Endothelial cell of umbilical vein (primary cell): ENCODE measurements at regions not wholly inside any gene's neighbourhood (a gene's known extent, or its start where the extent isn't known, plus 50 kb on each side); places are given as distances from the start of the nearest gene placed in this dataset.

Source experiments
- BruUV-seq: library from RNA; stranded (reverse); fragments of 400-500 nt; replicated peaks from 2 replicates; lab custom pipeline; 2021; lab: Mats Ljungman, UMichigan
- CTCF ChIA-PET: fragments of 300-600, 350-600 bp; sonication (Branson Sonifier 250); formaldehyde crosslinking; loops from one replicate; lab custom pipeline; 2021; ENCODE audit warnings: antibody characterized with exemption, inconsistent platforms; lab: Charles Lee
- POLR2A ChIA-PET: fragments of 300-600, 350-600 bp; sonication (Branson Sonifier 250); formaldehyde crosslinking; loops from one replicate; lab custom pipeline; 2021; ENCODE audit warnings: antibody characterized with exemption, inconsistent platforms; lab: Charles Lee
- DNase-seq: peaks from one replicate; pipeline ENCODE4 v3.0.0-alpha.2; 2011; ENCODE audit warnings: low read depth, low spot score
- FAIRE-seq: peaks from 2 replicates; lab custom pipeline; 2011; peaks lifted over from hg19 to GRCh38; lab: Jason Lieb, UNC
- H2AFZ ChIP-seq: 2 replicates; pipeline ENCODE4 v1.6.0; 2012; ENCODE audit warnings: low read depth, low read length, control low read depth, inconsistent platforms
- H3K27ac ChIP-seq: 2 replicates; pipeline ENCODE4 v1.5.1; 2011; ENCODE audit warnings: low read depth, mild to moderate bottlenecking, control low read depth, low read length, moderate library complexity; ENCODE audit not compliant: insufficient read depth
- H3K27me3 ChIP-seq, 2 experiments: 2 replicates each; pipeline versions ENCODE4 v1.6.0 to v1.6.1; 2011; ENCODE audit warnings: low read length in 2 of 2, mixed read lengths in 1 of 2; ENCODE audit not compliant: control insufficient read depth in 2 of 2, insufficient read depth in 2 of 2
- H3K36me3 ChIP-seq, 2 experiments: 2 replicates in 1 of 2; 3 replicates in 1 of 2; pipeline ENCODE4 v1.5.1; 2011; ENCODE audit warnings: low read length in 2 of 2, mild to moderate bottlenecking in 1 of 2, moderate library complexity in 1 of 2; ENCODE audit not compliant: control insufficient read depth in 2 of 2, insufficient read depth in 2 of 2; ENCODE audit errors: extremely low read depth in 1 of 2
- H3K4me1 ChIP-seq: 3 replicates; pipeline ENCODE4 v1.5.1; 2011; ENCODE audit warnings: mild to moderate bottlenecking, low read length; ENCODE audit not compliant: control insufficient read depth, insufficient read depth; ENCODE audit errors: extremely low read depth
- H3K4me2 ChIP-seq: 2 replicates; pipeline ENCODE4 v1.6.1; 2011; ENCODE audit warnings: low read length, control low read depth, mixed read lengths; ENCODE audit not compliant: insufficient read depth
- H3K4me3 ChIP-seq, 3 experiments: fragments of 200-600 bp in 1 of 3; sonication (generic), shearing (Covaris generic) in 1 of 3; replicated peaks in 1 of 3; 2 replicates each; pipeline ENCODE4 v1.5.1; 2011 to 2016; ENCODE audit warnings: control low read depth in 3 of 3, low read length in 3 of 3, mild to moderate bottlenecking in 2 of 3, inconsistent platforms in 1 of 3, low read depth in 1 of 3, moderate library complexity in 1 of 3; ENCODE audit not compliant: insufficient read depth in 1 of 3
- H3K79me2 ChIP-seq: 2 replicates; pipeline ENCODE4 v1.6.0; 2012; ENCODE audit warnings: low read length, inconsistent platforms; ENCODE audit not compliant: control insufficient read depth, insufficient read depth
- H3K9ac ChIP-seq: replicated peaks from 2 replicates; pipeline ENCODE3; 2011; ENCODE audit warnings: low read length, control low read depth; ENCODE audit not compliant: insufficient read depth; ENCODE audit errors: extremely low read depth
- H3K9me1 ChIP-seq: replicated peaks from 3 replicates; pipeline ENCODE4 v1.6.0; 2011; ENCODE audit warnings: mild to moderate bottlenecking, low read length; ENCODE audit not compliant: control insufficient read depth, insufficient read depth; ENCODE audit errors: extremely low read depth
- H3K9me3 ChIP-seq: replicated peaks from 2 replicates; pipeline ENCODE4 v1.5.1; 2012; ENCODE audit warnings: low read length, inconsistent platforms; ENCODE audit not compliant: control insufficient read depth, insufficient read depth
- H4K20me1 ChIP-seq: replicated peaks from 2 replicates; pipeline ENCODE3; 2011; ENCODE audit warnings: mild to moderate bottlenecking, low read length; ENCODE audit not compliant: control insufficient read depth, insufficient read depth; ENCODE audit errors: extremely low read depth
- CTCF ChIP-seq, 2 donors: IDR thresholded peaks; 1 replicate in 1 of 2; 2 replicates in 1 of 2; pipeline ENCODE4 v1.5.1; 2011; ENCODE audit warnings: low read length in 2 of 2, mild to moderate bottlenecking in 2 of 2, moderate library complexity in 2 of 2, control low read depth in 1 of 2, inconsistent platforms in 1 of 2, low read depth in 1 of 2; ENCODE audit not compliant: insufficient read depth in 1 of 2; ENCODE audit errors: extremely low read depth in 1 of 2
- FOS ChIP-seq: IDR thresholded peaks from 2 replicates; pipeline ENCODE4 v1.6.1; 2011; ENCODE audit warnings: mild to moderate bottlenecking, low read length, moderate library complexity, borderline replicate concordance; ENCODE audit not compliant: insufficient read depth
- GATA2 ChIP-seq: IDR thresholded peaks from 2 replicates; pipeline ENCODE4 v1.7.0; 2011; ENCODE audit warnings: low read depth, mild to moderate bottlenecking, moderate library complexity, mixed read lengths, low read length; ENCODE audit not compliant: insufficient read length, insufficient read depth
- JUN ChIP-seq: IDR thresholded peaks from 2 replicates; pipeline ENCODE4 v1.6.1; 2011; ENCODE audit warnings: borderline replicate concordance, low read depth; ENCODE audit not compliant: insufficient read length, insufficient read depth
- MAX ChIP-seq: IDR thresholded peaks from 2 replicates; pipeline ENCODE4 v1.6.1; 2011; ENCODE audit not compliant: insufficient read depth, insufficient read length
- MYC ChIP-seq: IDR thresholded peaks from one replicate; pipeline ENCODE4 v1.6.1; 2011; ENCODE audit warnings: mild to moderate bottlenecking, low read depth, low read length
- POLR2A ChIP-seq: IDR thresholded peaks from 2 replicates; pipeline ENCODE4 v1.6.1; 2012; ENCODE audit warnings: low read depth, mild to moderate bottlenecking, control low read depth, low read length
- POLR2AphosphoS5 ChIP-seq: IDR thresholded peaks from 2 replicates; pipeline ENCODE4 v1.6.1; 2012; ENCODE audit warnings: low read depth, mild to moderate bottlenecking, control low read depth, low read length, moderate library complexity; ENCODE audit not compliant: insufficient read depth
- dilution Hi-C: fragments of 300-500 bp; cut with MboI; formaldehyde crosslinking; loops from one replicate; pipeline ENCODE4 v1.15.0; 2019; ENCODE audit warnings: low sequenced_read_pairs; ENCODE audit not compliant: extremely low pct_ligation_motif_present
- intact Hi-C: fragments of 100-400 bp; cut with micrococcal nuclease; formaldehyde crosslinking; loops from one replicate; pipeline ENCODE4 v1.10.0; 2022

- BruUV-seq, result no TSS peak
- dilution Hi-C loops, result no loop called here
- CTCF ChIA-PET, result no interaction called here
These were observed 142.8 kb upstream of the UBASH3B start for GRCh38 chr11:122512688-122513087.

More at GRCh38 chr11:122512688-122513087, 142.8 kb upstream of the UBASH3B start:
- Histone ChIP-seq H3K4me3 (no peak overlapping the region), H4K20me1 (no peaks in the 10 kb centered on the region), H3K27me3 (peaks cover 0 to 4% of the 10 kb centered on the region in 2 experiments), H2AFZ (no peak overlapping the region), H3K9ac (no peak overlapping the region), H3K4me1 (no peaks in the 10 kb centered on the region), H3K79me2 (no peaks in the 10 kb centered on the region), H3K9me3 (no peaks in the 10 kb centered on the region), H3K4me2 (no peak overlapping the region), H3K27ac (no peak overlapping the region), H3K36me3 (no peaks in the 10 kb centered on the region), H3K9me1 (no peaks in the 10 kb centered on the region)
- POLR2A ChIA-PET, result no interaction called here
- no peak for FAIRE-seq
- TF ChIP-seq JUN, result no peak
- TF ChIP-seq MYC, result no peak
- TF ChIP-seq CTCF (IDR thresholded peaks at IDR 0.05; ENCODE audit: extremely low read depth in 1 of 2, insufficient read depth in 1 of 2, low read depth in 1 of 2, low read length in 2 of 2), result no peak
- TF ChIP-seq MAX, result no peak
- TF ChIP-seq GATA2, result no peak
- TF ChIP-seq POLR2A, result no peak
- TF ChIP-seq FOS, result no peak
- no peak for TF ChIP-seq POLR2AphosphoS5
- intact Hi-C loops, result no loop called here
- DNase-seq, result no peak
